Lung (tissue), 11 donors: ENCODE measurements at regions not wholly inside any gene's neighbourhood (a gene's known extent, or its start where the extent isn't known, plus 50 kb on each side); places are given as distances from the start of the nearest gene placed in this dataset.

Experiments used
- ATAC-seq: fragments of 200-7000 bp; cut with Tn5 transposase; one replicate; pipeline ENCODE4 v1.9.1; 2020; ENCODE audit warnings: moderate number of reproducible peaks; ENCODE audit not compliant: insufficient read depth, low FRiP score
- DNase-seq, 3 donors: peaks; one replicate each; pipeline ENCODE4 v3.0.0-alpha.2; 2013 to 2017
- H3K27ac ChIP-seq, 2 donors: one replicate each; pipeline ENCODE4 v1.5.1; 2013; ENCODE audit warnings: mild to moderate bottlenecking in 2 of 2, moderate library complexity in 2 of 2, control low read depth in 1 of 2, inconsistent platforms in 1 of 2, low read depth in 1 of 2, low read length in 1 of 2
- H3K27me3 ChIP-seq, 3 donors: one replicate each; pipeline ENCODE4 v1.5.1; 2013; ENCODE audit warnings: low read length in 2 of 3; ENCODE audit not compliant: control insufficient read depth in 3 of 3, insufficient read depth in 3 of 3
- H3K36me3 ChIP-seq, 4 donors: one replicate each; pipeline ENCODE4 v1.5.1; 2013; ENCODE audit warnings: low read length in 4 of 4, mild to moderate bottlenecking in 1 of 4, moderate library complexity in 1 of 4; ENCODE audit not compliant: control insufficient read depth in 4 of 4, insufficient read depth in 4 of 4
- H3K4me1 ChIP-seq, 5 donors: one replicate each; pipeline ENCODE4 v1.5.1; 2013; ENCODE audit warnings: low read length in 5 of 5, mild to moderate bottlenecking in 2 of 5, moderate library complexity in 1 of 5; ENCODE audit not compliant: control insufficient read depth in 5 of 5, insufficient read depth in 5 of 5
- H3K4me3 ChIP-seq: one replicate; pipeline ENCODE4 v1.5.1; 2013; ENCODE audit warnings: mild to moderate bottlenecking, control low read depth, moderate library complexity
- H3K9ac ChIP-seq, 2 donors: one replicate each; pipeline ENCODE4 v1.5.1; 2013; ENCODE audit warnings: low read length in 2 of 2, control low read depth in 1 of 2; ENCODE audit not compliant: insufficient read depth in 1 of 2
- H3K9me3 ChIP-seq, 4 donors: one replicate each; pipeline ENCODE4 v1.5.1; 2013; ENCODE audit warnings: low read length in 3 of 4, mild to moderate bottlenecking in 1 of 4, moderate library complexity in 1 of 4; ENCODE audit not compliant: control insufficient read depth in 4 of 4, insufficient read depth in 3 of 4
- WGBS, 2 donors: extraction: QIAGEN DNeasy Blood & Tissue Kit; methylation state at CpG; one replicate each; pipeline ENCODE4 v1.1.7; 2013; 5-methylcytosine and 5-hydroxymethylcytosine counted together
- TF ChIP-seq, protein P1 (sequence below): IDR thresholded peaks from 2 replicates; pipeline ENCODE4 v1.5.1; 2012; ENCODE audit warnings: mild to moderate bottlenecking; ENCODE audit errors: control extremely low read depth, extremely low read depth
- donor health status: control.
- donor health status: control.
- donor health status: Bipolar disorder and iron deficiency.
- donor health status: healthy.
- donor health status: DM: yes; HTN: yes; CAD: no.

DNA sequence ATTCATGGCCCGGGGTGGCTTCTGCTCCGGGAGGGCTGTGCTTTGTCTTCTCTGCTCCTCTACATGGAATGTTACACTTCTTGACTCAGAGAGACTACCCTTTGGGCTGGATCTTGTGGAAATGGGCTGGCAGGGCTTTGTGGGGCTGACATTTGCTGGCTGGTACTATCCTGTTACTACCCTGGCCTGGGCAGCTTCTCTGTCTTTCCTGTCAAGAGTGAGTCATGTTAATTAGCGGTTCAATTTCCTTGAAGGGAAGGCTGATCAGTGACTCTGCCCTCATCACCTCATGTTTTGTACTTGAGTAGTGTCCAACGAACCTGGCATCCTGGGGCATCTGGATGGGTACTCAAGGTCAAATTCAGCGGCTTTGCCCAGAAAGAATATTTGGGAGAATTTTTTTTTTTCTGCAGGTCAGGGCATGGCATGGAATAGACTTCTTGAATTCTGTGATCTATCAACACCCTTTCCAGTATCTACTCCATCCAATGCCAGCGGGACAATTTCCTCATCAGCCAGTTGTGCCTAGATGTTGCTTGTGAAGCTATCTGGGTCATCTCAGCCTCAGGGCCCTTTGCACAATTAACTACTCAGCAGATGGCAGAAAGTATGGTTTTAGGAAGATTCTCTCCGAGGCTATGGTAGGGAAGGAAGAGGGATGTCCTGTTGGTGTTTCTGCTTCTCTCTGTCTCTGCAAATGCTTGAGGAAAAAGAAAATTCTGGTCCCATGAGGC lies 140.5 kb upstream of the PLET1 start:
- TF ChIP-seq, protein P1, sequence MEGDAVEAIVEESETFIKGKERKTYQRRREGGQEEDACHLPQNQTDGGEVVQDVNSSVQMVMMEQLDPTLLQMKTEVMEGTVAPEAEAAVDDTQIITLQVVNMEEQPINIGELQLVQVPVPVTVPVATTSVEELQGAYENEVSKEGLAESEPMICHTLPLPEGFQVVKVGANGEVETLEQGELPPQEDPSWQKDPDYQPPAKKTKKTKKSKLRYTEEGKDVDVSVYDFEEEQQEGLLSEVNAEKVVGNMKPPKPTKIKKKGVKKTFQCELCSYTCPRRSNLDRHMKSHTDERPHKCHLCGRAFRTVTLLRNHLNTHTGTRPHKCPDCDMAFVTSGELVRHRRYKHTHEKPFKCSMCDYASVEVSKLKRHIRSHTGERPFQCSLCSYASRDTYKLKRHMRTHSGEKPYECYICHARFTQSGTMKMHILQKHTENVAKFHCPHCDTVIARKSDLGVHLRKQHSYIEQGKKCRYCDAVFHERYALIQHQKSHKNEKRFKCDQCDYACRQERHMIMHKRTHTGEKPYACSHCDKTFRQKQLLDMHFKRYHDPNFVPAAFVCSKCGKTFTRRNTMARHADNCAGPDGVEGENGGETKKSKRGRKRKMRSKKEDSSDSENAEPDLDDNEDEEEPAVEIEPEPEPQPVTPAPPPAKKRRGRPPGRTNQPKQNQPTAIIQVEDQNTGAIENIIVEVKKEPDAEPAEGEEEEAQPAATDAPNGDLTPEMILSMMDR, result no peak
- no peaks in the 10 kb centered on the region for H3K4me1 ChIP-seq
- no peak overlapping the region for H3K9ac ChIP-seq
- H3K27ac ChIP-seq, result no peak overlapping the region
- 78 to 84% methylated on average over 7 of the region's 7 CpGs for WGBS, 2 donors
- no peak for ATAC-seq
- no peak for DNase-seq
- no peaks in the 10 kb centered on the region for H3K36me3 ChIP-seq
- H3K27me3 ChIP-seq, result no peaks in the 10 kb centered on the region
- peaks cover 0 to 2% (median 0%) of the 10 kb centered on the region in 4 donors for H3K9me3 ChIP-seq
- no peak overlapping the region for H3K4me3 ChIP-seq

- no peaks in the 10 kb centered on the region for H3K27me3 ChIP-seq
- no peak overlapping the region for H3K4me3 ChIP-seq
- WGBS, 2 donors, result 83 to 92% methylated on average over 5 of the region's 5 CpGs
- ATAC-seq, result no peak
- H3K4me1 ChIP-seq, result no peaks in the 10 kb centered on the region
- no peak overlapping the region for H3K27ac ChIP-seq
- H3K9me3 ChIP-seq, result peaks cover 0 to 2% (median 0%) of the 10 kb centered on the region in 4 donors
- no peaks in the 10 kb centered on the region for H3K36me3 ChIP-seq
- no peak overlapping the region for H3K9ac ChIP-seq
- no peak for DNase-seq
- TF ChIP-seq, protein P1, result no peak
Measured at GRCh38 chr11:112403432-112403831, 142.8 kb upstream of the PLET1 start.

- Histone ChIP-seq H3K9ac (no peak overlapping the region), H3K4me3 (no peak overlapping the region), H3K27me3 (no peaks in the 10 kb centered on the region), H3K27ac (no peak overlapping the region), H3K9me3 (peaks cover 0 to 2% (median 0%) of the 10 kb centered on the region in 4 donors), H3K4me1 (no peaks in the 10 kb centered on the region), H3K36me3 (no peaks in the 10 kb centered on the region)
- ATAC-seq (no peak), DNase-seq (peak in 1 of 3 donors; percentile 1)
- TF ChIP-seq, protein P1, result no peak
- WGBS, 2 donors, result 62 to 70% methylated on average over 1 of the region's 1 CpG
Measured at GRCh38 chr11:112404112-112404511, 143.5 kb upstream of the PLET1 start.
